Stimulated activated CD4-positive, alpha-beta T cell treated with anti-CD3 and anti-CD28 coated beads, Interleukin-1b, Interleukin-23, amount 100 ng/mL, for 24 hours (primary cell): ENCODE measurements at regions not wholly inside any gene's neighbourhood (a gene's known extent, or its start where the extent isn't known, plus 50 kb on each side); places are given as distances from the start of the nearest gene placed in this dataset.

Experiments
- DNase-seq, 4 experiments: peaks; one replicate each; pipeline ENCODE4 v3.0.0-alpha.2; 2020; ENCODE audit warnings: low read depth in 4 of 4, low spot score in 1 of 4

GRCh38 chr2:7907041-7907440 lies 774.8 kb upstream of the ID2 start:
- DNase-seq: no peak

DNA sequence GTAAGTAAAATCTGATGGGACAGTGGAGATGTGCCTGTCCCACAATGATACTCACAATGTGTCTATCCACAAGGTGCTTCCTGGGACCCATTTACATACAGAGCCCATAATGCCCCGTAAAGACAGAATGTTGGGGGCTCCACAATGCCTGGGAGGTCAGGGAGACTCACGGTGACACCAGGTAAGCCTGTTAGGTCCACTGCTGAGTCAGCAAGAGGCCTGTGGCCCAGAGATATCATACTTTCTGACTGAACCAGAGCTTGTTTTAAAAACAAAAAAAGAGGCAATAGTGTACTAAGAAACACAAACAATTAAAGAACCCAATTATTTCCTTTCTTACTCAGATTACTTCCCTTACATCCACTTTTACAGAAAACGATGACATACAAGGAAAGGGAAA lies 771.1 kb upstream of the ID2 start:
- DNase-seq: no peak

DNA sequence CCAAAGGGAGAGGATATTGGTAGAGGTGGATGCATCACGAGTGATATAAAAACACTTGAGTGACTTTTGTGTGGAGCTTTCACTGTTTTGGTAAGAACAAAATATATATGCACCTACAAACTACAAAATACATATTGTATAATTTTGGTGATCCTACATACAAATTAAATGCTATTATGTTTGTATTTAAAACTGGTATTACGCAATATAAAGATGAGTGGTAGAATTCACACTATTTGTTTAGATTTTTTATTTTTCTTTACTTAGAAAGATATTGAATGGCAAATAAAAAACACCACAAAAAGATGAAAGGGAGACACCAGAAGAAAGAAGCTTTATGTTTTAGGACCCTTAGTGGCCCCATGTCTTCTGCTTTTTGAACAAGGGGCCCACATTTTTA lies 770.7 kb upstream of the ID2 start:
- no peak for DNase-seq

- DNase-seq: no peak
These were observed 767.9 kb upstream of the ID2 start for GRCh38 chr2:7913974-7914373.

GRCh38 chr2:7915302-7916091 lies 766.4 kb upstream of the ID2 start:
- no peak for DNase-seq

DNA sequence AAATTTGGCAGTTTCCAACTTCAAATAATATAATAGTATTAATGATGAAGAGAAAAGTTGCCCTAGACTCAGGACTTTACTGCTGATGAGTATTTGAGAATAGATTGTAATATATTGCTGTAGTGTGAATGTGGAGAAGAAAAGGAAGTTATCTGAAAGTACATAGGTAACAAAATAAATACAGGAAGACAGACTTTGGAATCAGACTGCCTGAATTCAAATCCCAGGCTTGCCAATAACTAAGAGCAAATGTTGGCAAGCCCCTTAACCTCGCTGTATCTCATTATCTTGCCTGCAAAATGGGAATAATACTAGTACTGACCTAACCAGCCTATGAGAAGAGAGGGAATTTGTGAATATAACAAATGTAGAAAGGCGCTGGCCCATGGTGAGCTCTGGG lies 765.2 kb upstream of the ID2 start:
- no peak for DNase-seq

- no peak for DNase-seq
These were observed 762.3 kb upstream of the ID2 start for GRCh38 chr2:7919510-7919909.

GRCh38 chr2:7924023-7924762 lies 757.7 kb upstream of the ID2 start:
- no peak for DNase-seq

DNA sequence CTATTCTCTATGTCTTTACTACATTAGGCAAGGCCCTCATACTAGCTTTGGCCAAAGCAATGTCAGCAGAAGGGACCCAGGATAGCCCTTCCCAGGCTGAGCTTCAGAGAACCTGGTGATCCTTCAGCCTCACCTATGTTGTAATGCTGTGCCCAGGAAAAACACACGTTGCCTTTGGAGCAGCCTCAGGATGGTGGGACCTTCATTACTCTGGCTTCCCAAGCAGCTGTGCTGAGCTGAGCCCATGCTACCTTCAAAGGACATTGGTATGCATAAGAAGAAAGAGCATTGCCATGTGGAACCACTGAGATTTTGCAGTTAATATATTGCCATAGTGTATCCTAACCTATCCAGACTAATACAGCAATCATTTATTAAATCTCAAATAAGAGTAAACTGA lies 756.4 kb upstream of the ID2 start:
- DNase-seq: no peak

- DNase-seq: no peak
These were observed 754.2 kb upstream of the ID2 start for GRCh38 chr2:7927691-7928090.

DNA sequence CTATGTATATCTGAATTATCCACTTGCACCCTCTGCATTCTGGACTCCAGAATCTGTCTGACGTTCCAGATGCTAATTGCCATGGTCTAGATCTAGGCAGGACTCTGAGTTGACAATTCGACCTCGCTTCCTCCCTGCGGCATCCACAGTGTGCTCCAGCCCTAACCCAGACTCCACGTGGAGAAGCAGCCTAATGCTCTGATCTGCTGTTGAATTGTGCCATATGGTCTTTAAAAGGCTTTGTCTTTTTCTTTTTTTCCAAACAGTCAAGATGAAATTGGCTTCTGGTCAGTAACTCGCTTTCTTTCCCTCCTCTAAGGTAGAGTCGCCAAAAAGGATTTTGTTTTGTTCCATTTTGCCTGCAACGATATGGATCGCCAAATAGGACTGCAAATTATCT lies 752.6 kb upstream of the ID2 start:
- no peak for DNase-seq

DNA sequence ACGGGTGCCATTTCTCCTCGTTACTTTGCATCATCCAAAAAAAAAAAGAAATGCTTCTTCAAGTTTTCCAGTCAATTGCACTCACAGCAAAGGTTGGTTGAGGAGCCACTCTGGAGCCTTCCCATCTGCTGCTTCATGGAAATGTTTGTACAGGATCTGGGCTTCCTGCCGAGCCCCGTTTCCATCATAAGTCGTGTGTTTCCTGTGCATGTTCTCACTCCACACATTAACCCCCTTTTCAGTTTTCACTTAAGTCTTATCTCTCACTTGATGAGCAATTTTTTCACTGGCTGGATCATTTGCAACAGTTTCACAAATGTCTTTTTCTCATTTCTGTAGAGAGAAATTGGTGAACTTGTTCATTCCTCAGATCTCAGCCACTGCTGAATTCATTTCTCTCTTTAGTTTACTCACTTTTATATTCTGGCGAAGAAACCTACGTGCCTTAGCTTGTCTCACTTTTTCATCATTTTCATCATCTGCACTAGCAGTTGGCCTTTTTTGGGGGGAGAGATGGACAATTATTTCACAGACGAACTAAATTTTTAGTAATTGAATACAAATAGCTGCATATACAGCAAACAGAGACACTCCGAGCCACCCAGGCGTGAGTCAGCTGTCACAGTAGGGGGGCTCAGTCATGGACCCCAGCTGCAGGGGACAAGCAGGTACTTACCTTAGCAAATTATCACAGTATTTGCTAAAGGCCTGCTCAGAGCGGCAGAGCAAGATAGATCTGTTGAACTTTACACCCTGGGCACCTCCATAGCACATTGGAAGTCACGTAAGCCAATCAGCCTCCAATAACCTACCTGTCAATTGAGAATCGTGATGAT lies 750.8 kb upstream of the ID2 start:
- peak in 1 of 4 experiments; percentile 13 for DNase-seq

DNA sequence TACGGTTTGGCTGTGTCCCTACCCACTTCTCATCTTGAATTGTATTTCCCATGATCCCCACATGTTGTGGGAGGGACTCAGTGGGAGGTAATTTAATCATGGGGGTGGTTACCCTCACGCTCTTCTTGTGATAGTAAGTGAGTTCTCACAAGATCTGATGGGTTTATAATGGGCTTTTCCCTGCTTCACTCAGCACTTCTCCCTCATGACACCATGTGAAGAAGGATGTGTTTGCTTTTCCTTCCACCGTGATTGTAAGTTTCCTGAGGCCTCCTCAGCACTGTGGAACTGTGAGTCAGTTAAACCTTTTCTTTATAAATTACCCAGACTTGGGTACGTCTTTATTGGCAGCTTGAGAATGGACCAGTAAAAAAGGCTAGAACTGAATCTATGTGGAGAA lies 750.0 kb upstream of the ID2 start:
- DNase-seq: no peak

- no peak for DNase-seq
These were observed 748.2 kb upstream of the ID2 start for GRCh38 chr2:7933672-7934071.

DNA sequence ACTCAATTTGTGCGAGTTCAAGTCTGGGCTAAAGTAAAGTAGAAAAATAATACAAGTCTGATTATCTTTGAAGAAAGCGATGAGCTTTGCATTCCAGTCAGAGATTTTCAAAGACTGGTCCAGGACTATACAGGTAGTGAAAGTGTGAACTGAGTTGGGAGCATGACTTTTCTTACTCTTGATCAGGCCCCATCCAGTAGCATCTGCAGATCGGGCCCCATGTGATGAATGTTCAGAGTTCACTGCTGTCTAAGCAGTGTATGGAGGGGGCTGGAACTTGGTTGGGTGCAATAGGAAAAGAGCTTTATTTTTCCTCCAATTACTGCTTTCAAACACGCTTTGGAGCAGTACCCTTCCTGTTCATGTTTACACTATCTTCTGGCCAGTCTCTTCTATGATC lies 747.4 kb upstream of the ID2 start:
- DNase-seq: no peak

- DNase-seq: no peak
These were observed 744.8 kb upstream of the ID2 start for GRCh38 chr2:7937082-7937481.

DNA sequence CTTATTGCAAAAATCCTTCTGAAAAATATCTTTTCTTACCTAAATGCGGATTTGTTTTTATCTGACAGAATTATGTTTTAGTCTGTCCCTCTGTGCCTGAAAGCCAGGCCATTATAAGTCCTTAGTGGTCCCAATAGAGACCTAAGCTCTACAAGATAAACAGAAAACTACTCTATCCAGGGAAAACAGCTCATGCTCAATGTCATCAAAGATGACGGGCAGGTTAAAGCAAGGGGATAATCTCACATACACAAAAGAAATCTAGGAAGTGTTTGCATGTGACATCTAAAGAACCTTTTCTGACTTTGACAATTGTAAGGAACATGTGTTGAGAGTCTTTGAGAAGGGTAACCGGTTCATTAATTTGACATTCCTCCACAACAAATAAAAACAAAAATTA lies 741.1 kb upstream of the ID2 start:
- no peak for DNase-seq

DNA sequence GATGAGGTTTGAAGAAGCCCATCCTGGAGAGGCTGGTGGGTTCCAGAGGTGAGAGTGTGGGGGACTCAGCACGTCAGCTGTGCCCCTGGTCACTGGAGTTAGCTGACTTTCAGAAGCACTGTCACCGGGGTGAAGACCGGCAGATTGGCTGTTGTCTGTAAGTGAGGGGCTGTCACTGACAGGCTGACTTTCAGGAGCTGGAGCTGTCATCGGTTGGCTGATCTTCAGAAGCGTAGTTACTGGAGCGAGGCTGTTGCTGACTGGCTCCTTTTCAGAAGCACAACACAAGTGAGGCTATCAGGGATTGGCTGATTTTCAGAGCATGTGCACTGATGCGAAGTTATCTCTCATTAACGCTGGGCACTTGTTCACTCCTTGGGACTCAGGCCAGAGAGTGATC lies 738.4 kb upstream of the ID2 start:
- DNase-seq: no peak

- no peak for DNase-seq
These were observed 736.8 kb upstream of the ID2 start for GRCh38 chr2:7945026-7945425.

GRCh38 chr2:7950035-7950612 lies 731.7 kb upstream of the ID2 start:
- DNase-seq: no peak

DNA sequence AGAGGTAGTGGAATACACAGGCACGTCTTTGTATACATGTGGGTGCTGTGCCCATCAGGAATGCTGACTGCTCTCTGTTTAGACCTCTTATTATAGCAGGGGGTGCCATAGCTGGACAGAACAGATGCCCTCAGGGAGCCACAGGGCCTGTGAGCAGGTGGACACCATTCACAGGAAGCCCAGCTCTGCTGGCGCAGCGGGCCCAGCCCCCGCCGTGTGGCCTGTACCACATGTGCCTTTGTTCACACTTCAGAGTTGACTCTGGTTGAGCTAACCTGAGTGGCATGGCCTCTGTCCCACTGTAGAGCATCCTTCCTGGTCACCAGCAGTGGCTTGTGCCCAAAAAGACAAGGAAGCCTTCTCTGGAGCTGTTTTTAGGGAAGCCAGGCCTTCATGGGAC lies 730.9 kb upstream of the ID2 start:
- no peak for DNase-seq

GRCh38 chr2:7951490-7951889 lies 730.4 kb upstream of the ID2 start:
- no peak for DNase-seq
